GM23248 (cell line): ENCODE measurements at regions not wholly inside any gene's neighbourhood (a gene's known extent, or its start where the extent isn't known, plus 50 kb on each side); places are given as distances from the start of the nearest gene placed in this dataset.
A peak's percentile ranks its signal among the peaks of the same experiment; 100 is the strongest.

Experiments used
- DNase-seq: peaks from one replicate; pipeline ENCODE4 v3.0.0-alpha.2; 2015
- H2AFZ ChIP-seq: fragments of 200-600 bp; sonication (generic); 2 replicates; pipeline ENCODE4 v1.6.1; 2016; ENCODE audit warnings: antibody characterized with exemption
- H3F3A ChIP-seq: fragments of 200-600 bp; sonication (generic); 2 replicates; pipeline ENCODE4 v1.6.1; 2016; ENCODE audit warnings: mild to moderate bottlenecking, antibody characterized with exemption, mixed run types; ENCODE audit not compliant: insufficient read depth
- H3K27ac ChIP-seq: fragments of 200-600 bp; sonication (generic); 2 replicates; pipeline ENCODE4 v1.5.1; 2016; ENCODE audit warnings: mild to moderate bottlenecking
- H3K27me3 ChIP-seq: fragments of 200-600 bp; sonication (generic); replicated peaks from 2 replicates; pipeline ENCODE4 v1.6.1; 2016; ENCODE audit warnings: mild to moderate bottlenecking; ENCODE audit not compliant: insufficient read depth
- H3K36me3 ChIP-seq: fragments of 200-600 bp; sonication (generic); 2 replicates; pipeline ENCODE4 v1.6.1; 2016; ENCODE audit warnings: low read depth, mild to moderate bottlenecking
- H3K4me1 ChIP-seq: fragments of 200-600 bp; sonication (generic); 2 replicates; pipeline ENCODE4 v1.6.1; 2016; ENCODE audit warnings: mild to moderate bottlenecking; ENCODE audit not compliant: insufficient read depth
- H3K4me2 ChIP-seq: fragments of 200-600 bp; sonication (generic); one replicate; pipeline ENCODE4 v1.6.1; 2016; ENCODE audit warnings: mild to moderate bottlenecking; ENCODE audit not compliant: unreplicated experiment
- H3K4me3 ChIP-seq: fragments of 200-600 bp; sonication (generic); 2 replicates; pipeline ENCODE4 v1.5.1; 2016; ENCODE audit warnings: mild to moderate bottlenecking
- H3K79me2 ChIP-seq: fragments of 200-600 bp; sonication (generic); 2 replicates; pipeline ENCODE4 v1.6.1; 2016; ENCODE audit warnings: mild to moderate bottlenecking; ENCODE audit not compliant: insufficient read depth
- H3K9ac ChIP-seq: fragments of 200-600 bp; sonication (generic); 2 replicates; pipeline ENCODE4 v1.6.1; 2016; ENCODE audit warnings: mild to moderate bottlenecking
- H3K9me2 ChIP-seq: fragments of 200-600 bp; sonication (generic); 2 replicates; pipeline ENCODE4 v1.6.1; 2016; ENCODE audit warnings: mixed run types, mild to moderate bottlenecking, moderate library complexity; ENCODE audit not compliant: insufficient read depth
- H3K9me3 ChIP-seq: fragments of 200-600 bp; sonication (generic); one replicate; pipeline ENCODE4 v1.6.1; 2017; ENCODE audit warnings: low read depth
- H4K20me1 ChIP-seq: fragments of 200-600 bp; sonication (generic); 2 replicates; pipeline ENCODE4 v1.6.0; 2016; ENCODE audit not compliant: insufficient read depth
- EZH2 ChIP-seq: fragments of 200-600 bp; sonication (generic); IDR thresholded peaks from 2 replicates; pipeline ENCODE4 v1.6.1; 2018; ENCODE audit warnings: antibody characterized with exemption, mild to moderate bottlenecking; ENCODE audit not compliant: insufficient read depth, poor library complexity, severe bottlenecking
- EZH2phosphoT487 ChIP-seq: fragments of 200-600 bp; sonication (generic); IDR thresholded peaks from 2 replicates; pipeline ENCODE4 v1.6.1; 2018; ENCODE audit warnings: antibody characterized with exemption, moderate library complexity, mild to moderate bottlenecking, low read depth; ENCODE audit not compliant: insufficient read depth
- WGBS, 2 experiments: methylation state at CpG; one replicate each; pipeline ENCODE4 v1.1.6; 2015 to 2017; ENCODE audit warnings: low lambda C conversion rate in 2 of 2, low coverage in 1 of 2; ENCODE audit errors: missing lambda C conversion rate in 2 of 2; 5-methylcytosine and 5-hydroxymethylcytosine counted together
- in situ Hi-C: fragments of 300-500 bp; cut with MboI; formaldehyde crosslinking; loops from 2 replicates; pipeline ENCODE4 v1.15.0; 2020

- Histone ChIP-seq H3K4me2 (no peak overlapping the region), H2AFZ (no peak overlapping the region), H3K4me3 (no peak overlapping the region), H3F3A (peaks cover 8% of the 10 kb centered on the region), H3K9me2 (no peaks in the 10 kb centered on the region), H3K36me3 (no peaks in the 10 kb centered on the region), H3K4me1 (peaks cover 26% of the 10 kb centered on the region), H4K20me1 (no peaks in the 10 kb centered on the region), H3K79me2 (no peaks in the 10 kb centered on the region), H3K27me3 (no peaks in the 10 kb centered on the region), H3K27ac (no peak overlapping the region), H3K9me3 (no peaks in the 10 kb centered on the region), H3K9ac (no peak overlapping the region)
- no peak for DNase-seq
- TF ChIP-seq EZH2phosphoT487, result no peak
- TF ChIP-seq EZH2, result no peak
- in situ Hi-C loops, result no loop called here
- 86 to 91% methylated on average over 9 of the region's 9 CpGs for WGBS, 2 experiments
Measured at GRCh38 chr17:27378482-27379175, 77.6 kb upstream of the KSR1 start.

- H3K27ac ChIP-seq, result no peak overlapping the region
- H4K20me1 ChIP-seq, result no peaks in the 10 kb centered on the region
- H3K4me3 ChIP-seq, result peak overlapping the region; percentile 47
- in situ Hi-C loops, result no loop called here
- H2AFZ ChIP-seq, result peak overlapping the region; percentile 70
- H3K4me1 ChIP-seq, result peaks cover 37% of the 10 kb centered on the region
- peak; percentile 75 for DNase-seq
- H3K79me2 ChIP-seq, result no peaks in the 10 kb centered on the region
- H3K36me3 ChIP-seq, result no peaks in the 10 kb centered on the region
- WGBS, 2 experiments, result 12 to 13% methylated on average over 18 to 21 of the region's 21 CpGs
- peaks cover 18% of the 10 kb centered on the region for H3F3A ChIP-seq
- no peaks in the 10 kb centered on the region for H3K9me3 ChIP-seq
- peak overlapping the region; percentile 40; the same call in 1 of the 2 replicates for H3K9ac ChIP-seq
- no peaks in the 10 kb centered on the region for H3K9me2 ChIP-seq
- H3K27me3 ChIP-seq, result no peaks in the 10 kb centered on the region
- peak overlapping the region; percentile 68 for H3K4me2 ChIP-seq
- TF ChIP-seq EZH2phosphoT487, result no peak
- no peak for TF ChIP-seq EZH2
Measured at GRCh38 chr17:27379888-27380533, 76.2 kb upstream of the KSR1 start.

- H3K9ac ChIP-seq, result peak overlapping the region; percentile 40; the same call in 1 of the 2 replicates
Measured at GRCh38 chr17:27380551-27380950, 75.7 kb upstream of the KSR1 start.

GRCh38 chr17:27381007-27381501, 75.2 kb upstream of the KSR1 start:
- Histone ChIP-seq H3K4me3 (no peak overlapping the region), H3K27me3 (no peaks in the 10 kb centered on the region), H3K4me1 (peaks cover 35% of the 10 kb centered on the region), H3K27ac (no peak overlapping the region), H4K20me1 (no peaks in the 10 kb centered on the region), H3K9ac (no peak overlapping the region), H3K36me3 (no peaks in the 10 kb centered on the region), H3K79me2 (no peaks in the 10 kb centered on the region), H3F3A (peaks cover 22% of the 10 kb centered on the region), H3K4me2 (peak overlapping the region; percentile 68), H2AFZ (no peak overlapping the region), H3K9me2 (no peaks in the 10 kb centered on the region), H3K9me3 (no peaks in the 10 kb centered on the region)
- TF ChIP-seq EZH2phosphoT487 (no peak), EZH2 (no peak)
- peak; percentile 59 for DNase-seq
- in situ Hi-C loops, result no loop called here
- 75 to 81% methylated on average over 12 to 22 of the region's 22 CpGs for WGBS, 2 experiments

More at GRCh38 chr17:27380551-27380950, 75.7 kb upstream of the KSR1 start:
- no peak for TF ChIP-seq EZH2phosphoT487
- TF ChIP-seq EZH2, result no peak
- Histone ChIP-seq H3K9me3 (no peaks in the 10 kb centered on the region), H4K20me1 (no peaks in the 10 kb centered on the region), H2AFZ (peak overlapping the region; percentile 70; the same call in 1 of the 2 replicates), H3K9me2 (no peaks in the 10 kb centered on the region), H3K4me3 (peak overlapping the region; percentile 47), H3F3A (peaks cover 22% of the 10 kb centered on the region), H3K27me3 (no peaks in the 10 kb centered on the region), H3K4me2 (peak overlapping the region; percentile 68), H3K4me1 (peaks cover 37% of the 10 kb centered on the region), H3K36me3 (no peaks in the 10 kb centered on the region), H3K27ac (no peak overlapping the region), H3K79me2 (no peaks in the 10 kb centered on the region)
- in situ Hi-C loops, result no loop called here
- WGBS, 2 experiments, result 70 to 75% methylated on average over 10 of the region's 10 CpGs
- DNase-seq, result no peak
